Lower leg skin (tissue), 4 donors: ENCODE measurements at regions not wholly inside any gene's neighbourhood (a gene's known extent, or its start where the extent isn't known, plus 50 kb on each side); places are given as distances from the start of the nearest gene placed in this dataset.

Experiments used
- DNase-seq, 2 donors: peaks; one replicate each; pipeline ENCODE4 v3.0.0-alpha.2; 2019; ENCODE audit warnings: low spot score in 2 of 2
- H3K4me3 ChIP-seq: fragments of 200-600 bp; sonication (generic); 2 replicates; pipeline ENCODE4 v1.5.1; 2017; ENCODE audit warnings: mild to moderate bottlenecking, low read depth; ENCODE audit not compliant: poor library complexity, severe bottlenecking
- CTCF ChIP-seq, 3 donors: fragments of 450-650 bp; IDR thresholded peaks; one replicate each; pipeline ENCODE4 v1.5.1; 2016; ENCODE audit warnings: antibody characterized with exemption in 3 of 3, mild to moderate bottlenecking in 3 of 3, moderate library complexity in 2 of 3
- POLR2A ChIP-seq, 2 donors: fragments of 450-650 bp; IDR thresholded peaks; one replicate each; pipeline ENCODE4 v1.6.1; 2016 to 2017; ENCODE audit warnings: antibody characterized with exemption in 2 of 2, mild to moderate bottlenecking in 1 of 2, moderate library complexity in 1 of 2
- WGBS, 2 donors: methylation state at CpG; one replicate each; pipeline ENCODE4 v1.1.5; 2018; 5-methylcytosine and 5-hydroxymethylcytosine counted together
- intact Hi-C: fragments of 100-400 bp; cut with DNase I; formaldehyde crosslinking; loops from one replicate; pipeline ENCODE4 v1.15.0; 2023; ENCODE audit warnings: low total_unique reads

GRCh38 chr5:171644536-171644935, 141.1 kb upstream of the SMIM23 start:
- WGBS, 2 donors: 65 to 74% methylated on average over 10 of the region's 10 CpGs
- no peak for TF ChIP-seq POLR2A (IDR thresholded peaks at IDR 0.05)
- TF ChIP-seq CTCF (IDR thresholded peaks at IDR 0.05): no peak
- no peak for DNase-seq
- no peak overlapping the region for H3K4me3 ChIP-seq
- intact Hi-C loops: no loop called here

GRCh38 chr5:171646102-171647042, 139.2 kb upstream of the SMIM23 start:
- 69 to 75% methylated on average over 14 of the region's 14 CpGs for WGBS, 2 donors
- no peak for DNase-seq
- intact Hi-C loops: no loop called here
- H3K4me3 ChIP-seq: no peak overlapping the region
- TF ChIP-seq POLR2A (IDR thresholded peaks at IDR 0.05): no peak
- TF ChIP-seq CTCF (IDR thresholded peaks at IDR 0.05): no peak

- intact Hi-C loops: no loop called here
- no peak for TF ChIP-seq CTCF (IDR thresholded peaks at IDR 0.05)
- no peak for TF ChIP-seq POLR2A (IDR thresholded peaks at IDR 0.05)
- no peak overlapping the region for H3K4me3 ChIP-seq
- 72% methylated on average over 15 of the region's 15 CpGs for WGBS, 2 donors
- no peak for DNase-seq
These were observed 138.3 kb upstream of the SMIM23 start for GRCh38 chr5:171647043-171647903.

GRCh38 chr5:171647904-171648260, 137.7 kb upstream of the SMIM23 start:
- DNase-seq: no peak
- no peak overlapping the region for H3K4me3 ChIP-seq
- intact Hi-C loops: no loop called here
- WGBS, 2 donors: 87 to 97% methylated on average over 4 of the region's 4 CpGs
- TF ChIP-seq POLR2A (IDR thresholded peaks at IDR 0.05): no peak

- TF ChIP-seq POLR2A (IDR thresholded peaks at IDR 0.05) (no peak), CTCF (IDR thresholded peaks at IDR 0.05) (no peak)
- WGBS, 2 donors: 70 to 74% methylated on average over 10 of the region's 10 CpGs
- no peak for DNase-seq
- intact Hi-C loops: no loop called here
- no peak overlapping the region for H3K4me3 ChIP-seq
These were observed 137.1 kb upstream of the SMIM23 start for GRCh38 chr5:171648279-171649074.
